Neural cell (in vitro differentiated cells): ENCODE measurements at regions not wholly inside any gene's neighbourhood (a gene's known extent, or its start where the extent isn't known, plus 50 kb on each side); places are given as distances from the start of the nearest gene placed in this dataset.

Source experiments
- H2AFZ ChIP-seq: fragments of 200-600, 300-800 bp; sonication (generic), shearing (Covaris generic); 2 replicates; pipeline ENCODE4 v1.6.0; 2014; ENCODE audit warnings: low read depth, mild to moderate bottlenecking, antibody characterized with exemption, low read length, moderate library complexity
- H3F3A ChIP-seq: fragments of 200-600 bp; shearing (Covaris generic); 2 replicates; pipeline ENCODE4 v1.6.1; 2016; ENCODE audit warnings: mild to moderate bottlenecking, moderate library complexity, mixed read lengths, antibody characterized with exemption, low read length; ENCODE audit not compliant: insufficient read depth, poor library complexity, severe bottlenecking
- H3K27ac ChIP-seq: fragments of 200-600, 300-800 bp; sonication (generic), shearing (Covaris generic); 2 replicates; pipeline ENCODE4 v1.5.1; 2014; ENCODE audit warnings: mild to moderate bottlenecking, low read length, moderate library complexity
- H3K27me3 ChIP-seq: fragments of 300-800, 200-600 bp; sonication (generic), shearing (Covaris generic); 2 replicates; pipeline ENCODE4 v1.6.0; 2014; ENCODE audit warnings: mild to moderate bottlenecking, low read depth, low read length, moderate library complexity; ENCODE audit not compliant: insufficient read depth
- H3K36me3 ChIP-seq: fragments of 300-800, 200-600 bp; sonication (generic), shearing (Covaris generic); 2 replicates; pipeline ENCODE4 v1.5.1; 2014; ENCODE audit warnings: mild to moderate bottlenecking, antibody characterized with exemption, low read length, moderate library complexity; ENCODE audit not compliant: insufficient read depth
- H3K4me2 ChIP-seq: fragments of 300-800, 200-600 bp; sonication (generic), shearing (Covaris generic); 2 replicates; pipeline ENCODE4 v1.6.0; 2014; ENCODE audit warnings: mild to moderate bottlenecking, low read length
- H3K4me3 ChIP-seq: fragments of 300-800, 200-600 bp; sonication (generic), shearing (Covaris generic); 2 replicates; pipeline ENCODE4 v1.5.1; 2014; ENCODE audit warnings: mild to moderate bottlenecking, low read length, moderate library complexity
- H3K79me2 ChIP-seq: fragments of 200-600 bp; shearing (Covaris generic); replicated peaks from 2 replicates; pipeline ENCODE4 v1.6.0; 2014; ENCODE audit warnings: mild to moderate bottlenecking, low read length, moderate library complexity; ENCODE audit not compliant: insufficient read depth
- H3K9ac ChIP-seq: fragments of 300-800, 200-600 bp; sonication (generic), shearing (Covaris generic); 2 replicates; pipeline ENCODE4 v1.6.1; 2016; ENCODE audit warnings: mild to moderate bottlenecking, low read length, mixed read lengths
- H3K9me2 ChIP-seq: fragments of 200-600 bp; shearing (Covaris generic); 2 replicates; pipeline ENCODE4 v1.6.1; 2016; ENCODE audit warnings: mild to moderate bottlenecking, low read length, mixed read lengths; ENCODE audit not compliant: insufficient read depth
- H3K9me3 ChIP-seq: fragments of 200-600, 300-800 bp; sonication (generic), shearing (Covaris generic); 2 replicates; pipeline ENCODE4 v1.6.1; 2016; ENCODE audit warnings: mild to moderate bottlenecking, mixed run types, low read length, moderate library complexity, mixed read lengths
- H4K20me1 ChIP-seq: fragments of 200-600 bp; shearing (Covaris generic); 2 replicates; pipeline ENCODE4 v1.6.1; 2016; ENCODE audit warnings: mild to moderate bottlenecking, mixed run types; ENCODE audit not compliant: insufficient read depth
- EP300 ChIP-seq: fragments of 450-650 bp; conservative IDR thresholded peaks from 2 replicates; pipeline ENCODE4 v1.6.1; 2014; ENCODE audit warnings: antibody characterized with exemption, mild to moderate bottlenecking, moderate library complexity; ENCODE audit not compliant: poor library complexity, severe bottlenecking
- EZH2 ChIP-seq: fragments of 200-600, 300-800 bp; shearing (Covaris generic), sonication (generic); IDR thresholded peaks from 2 replicates; pipeline ENCODE4 v1.6.1; 2014; ENCODE audit warnings: antibody characterized with exemption, low read length, borderline replicate concordance, mild to moderate bottlenecking; ENCODE audit not compliant: insufficient read depth, poor library complexity, severe bottlenecking
- MXI1 ChIP-seq: fragments of 450-650 bp; conservative IDR thresholded peaks from 2 replicates; pipeline ENCODE4 v1.6.1; 2014; ENCODE audit warnings: antibody characterized with exemption, mild to moderate bottlenecking; ENCODE audit not compliant: poor library complexity, severe bottlenecking
- POLR2AphosphoS5 ChIP-seq: IDR thresholded peaks from 2 replicates; pipeline ENCODE4 v1.6.1; 2012
- RAD21 ChIP-seq: fragments of 450-650 bp; conservative IDR thresholded peaks from 2 replicates; pipeline ENCODE4 v1.6.1; 2014; ENCODE audit warnings: antibody characterized with exemption, mild to moderate bottlenecking, moderate library complexity
- SMC3 ChIP-seq: fragments of 450-650 bp; conservative IDR thresholded peaks from 2 replicates; pipeline ENCODE4 v1.6.1; 2014; ENCODE audit warnings: antibody characterized with exemption, mild to moderate bottlenecking, moderate library complexity; ENCODE audit not compliant: poor library complexity
- TAF1 ChIP-seq: IDR thresholded peaks from 2 replicates; pipeline ENCODE4 v1.6.1; 2012; ENCODE audit warnings: low read depth
- TF ChIP-seq, protein P1 (sequence below): fragments of 450-650 bp; IDR thresholded peaks from 2 replicates; pipeline ENCODE4 v1.5.1; 2014; ENCODE audit warnings: antibody characterized with exemption, mild to moderate bottlenecking, moderate library complexity; ENCODE audit not compliant: poor library complexity, severe bottlenecking
- TF ChIP-seq, protein P2 (sequence below): IDR thresholded peaks from 2 replicates; pipeline ENCODE4 v1.6.1; 2012; ENCODE audit warnings: borderline replicate concordance

DNA sequence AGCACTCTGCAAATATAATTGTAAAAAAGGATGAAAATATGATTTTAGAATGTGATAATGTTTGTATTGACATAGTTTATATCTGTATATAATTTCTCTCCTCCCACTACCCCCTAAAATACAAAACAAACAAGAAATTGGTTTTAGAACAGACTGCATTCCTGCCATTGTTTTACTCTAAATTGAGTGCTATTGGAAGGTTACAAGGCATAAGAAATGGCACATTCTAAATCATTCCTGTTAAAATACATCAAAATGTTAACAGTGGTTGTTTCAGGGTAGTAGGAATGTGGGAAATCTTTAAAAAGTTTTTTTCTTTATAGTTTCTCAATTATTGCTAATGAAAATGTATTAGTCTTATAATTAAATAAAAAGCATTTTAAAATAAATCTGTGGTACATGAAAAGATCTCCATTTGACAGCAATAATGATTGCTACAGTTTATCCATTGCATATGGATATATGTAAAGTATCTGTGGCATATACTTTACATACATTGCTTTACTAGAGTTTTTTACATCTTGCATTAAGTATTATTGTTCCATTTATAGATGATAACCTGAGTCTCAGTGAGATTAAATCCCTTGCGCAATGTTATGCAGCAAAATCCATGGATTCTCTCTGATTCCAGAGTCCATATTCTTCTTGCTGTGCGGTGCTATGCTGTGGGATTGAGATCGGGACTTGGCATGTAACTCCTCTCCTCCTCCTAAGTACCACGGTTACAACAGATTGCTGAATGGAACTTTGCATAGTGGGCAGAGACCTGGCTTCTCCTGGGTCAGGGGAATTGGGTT is 319.8 kb downstream of the LMO4 start:
- Histone ChIP-seq H3K36me3 (no peaks in the 10 kb centered on the region), H3K9me2 (no peaks in the 10 kb centered on the region), H3F3A (no peaks in the 10 kb centered on the region), H3K4me3 (no peak overlapping the region), H3K79me2 (no peaks in the 10 kb centered on the region), H3K9ac (no peak overlapping the region), H3K4me2 (no peak overlapping the region), H3K9me3 (no peaks in the 10 kb centered on the region), H3K27me3 (peaks cover 13% of the 10 kb centered on the region), H2AFZ (no peak overlapping the region), H3K27ac (no peak overlapping the region), H4K20me1 (no peaks in the 10 kb centered on the region)
- TF ChIP-seq, protein P1, sequence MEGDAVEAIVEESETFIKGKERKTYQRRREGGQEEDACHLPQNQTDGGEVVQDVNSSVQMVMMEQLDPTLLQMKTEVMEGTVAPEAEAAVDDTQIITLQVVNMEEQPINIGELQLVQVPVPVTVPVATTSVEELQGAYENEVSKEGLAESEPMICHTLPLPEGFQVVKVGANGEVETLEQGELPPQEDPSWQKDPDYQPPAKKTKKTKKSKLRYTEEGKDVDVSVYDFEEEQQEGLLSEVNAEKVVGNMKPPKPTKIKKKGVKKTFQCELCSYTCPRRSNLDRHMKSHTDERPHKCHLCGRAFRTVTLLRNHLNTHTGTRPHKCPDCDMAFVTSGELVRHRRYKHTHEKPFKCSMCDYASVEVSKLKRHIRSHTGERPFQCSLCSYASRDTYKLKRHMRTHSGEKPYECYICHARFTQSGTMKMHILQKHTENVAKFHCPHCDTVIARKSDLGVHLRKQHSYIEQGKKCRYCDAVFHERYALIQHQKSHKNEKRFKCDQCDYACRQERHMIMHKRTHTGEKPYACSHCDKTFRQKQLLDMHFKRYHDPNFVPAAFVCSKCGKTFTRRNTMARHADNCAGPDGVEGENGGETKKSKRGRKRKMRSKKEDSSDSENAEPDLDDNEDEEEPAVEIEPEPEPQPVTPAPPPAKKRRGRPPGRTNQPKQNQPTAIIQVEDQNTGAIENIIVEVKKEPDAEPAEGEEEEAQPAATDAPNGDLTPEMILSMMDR = no peak
- TF ChIP-seq, protein P2, sequence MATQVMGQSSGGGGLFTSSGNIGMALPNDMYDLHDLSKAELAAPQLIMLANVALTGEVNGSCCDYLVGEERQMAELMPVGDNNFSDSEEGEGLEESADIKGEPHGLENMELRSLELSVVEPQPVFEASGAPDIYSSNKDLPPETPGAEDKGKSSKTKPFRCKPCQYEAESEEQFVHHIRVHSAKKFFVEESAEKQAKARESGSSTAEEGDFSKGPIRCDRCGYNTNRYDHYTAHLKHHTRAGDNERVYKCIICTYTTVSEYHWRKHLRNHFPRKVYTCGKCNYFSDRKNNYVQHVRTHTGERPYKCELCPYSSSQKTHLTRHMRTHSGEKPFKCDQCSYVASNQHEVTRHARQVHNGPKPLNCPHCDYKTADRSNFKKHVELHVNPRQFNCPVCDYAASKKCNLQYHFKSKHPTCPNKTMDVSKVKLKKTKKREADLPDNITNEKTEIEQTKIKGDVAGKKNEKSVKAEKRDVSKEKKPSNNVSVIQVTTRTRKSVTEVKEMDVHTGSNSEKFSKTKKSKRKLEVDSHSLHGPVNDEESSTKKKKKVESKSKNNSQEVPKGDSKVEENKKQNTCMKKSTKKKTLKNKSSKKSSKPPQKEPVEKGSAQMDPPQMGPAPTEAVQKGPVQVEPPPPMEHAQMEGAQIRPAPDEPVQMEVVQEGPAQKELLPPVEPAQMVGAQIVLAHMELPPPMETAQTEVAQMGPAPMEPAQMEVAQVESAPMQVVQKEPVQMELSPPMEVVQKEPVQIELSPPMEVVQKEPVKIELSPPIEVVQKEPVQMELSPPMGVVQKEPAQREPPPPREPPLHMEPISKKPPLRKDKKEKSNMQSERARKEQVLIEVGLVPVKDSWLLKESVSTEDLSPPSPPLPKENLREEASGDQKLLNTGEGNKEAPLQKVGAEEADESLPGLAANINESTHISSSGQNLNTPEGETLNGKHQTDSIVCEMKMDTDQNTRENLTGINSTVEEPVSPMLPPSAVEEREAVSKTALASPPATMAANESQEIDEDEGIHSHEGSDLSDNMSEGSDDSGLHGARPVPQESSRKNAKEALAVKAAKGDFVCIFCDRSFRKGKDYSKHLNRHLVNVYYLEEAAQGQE = no peak
- TF ChIP-seq TAF1 (no peak), SMC3 (no peak), MXI1 (no peak)

DNA sequence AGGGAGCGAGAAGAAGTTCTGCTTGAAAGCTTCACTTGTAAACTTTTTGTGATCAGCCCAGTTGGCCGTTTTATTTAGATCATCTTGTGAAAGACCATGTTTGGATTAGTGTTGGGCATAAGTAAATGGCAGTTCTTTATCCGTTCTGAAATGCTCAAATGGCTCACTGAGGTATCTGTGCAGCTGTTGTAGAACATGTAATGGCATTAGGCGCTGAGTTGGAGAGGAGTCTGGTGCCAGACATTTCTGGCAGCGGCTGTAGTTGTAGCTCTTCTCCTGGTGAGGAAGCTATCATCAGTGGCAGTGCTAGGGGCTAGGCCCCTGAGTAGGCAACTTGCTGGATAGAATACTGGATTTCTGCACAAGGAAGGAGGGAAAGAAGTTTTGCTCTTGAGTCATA is 321.6 kb downstream of the LMO4 start:
- no peak overlapping the region for H2AFZ ChIP-seq
- no peaks in the 10 kb centered on the region for H3K36me3 ChIP-seq

More for the DNA sequence above, 321.6 kb downstream of the LMO4 start:
- peaks cover 7% of the 10 kb centered on the region for H3K27me3 ChIP-seq
- H3K9me3 ChIP-seq = no peaks in the 10 kb centered on the region
- no peaks in the 10 kb centered on the region for H4K20me1 ChIP-seq
- no peaks in the 10 kb centered on the region for H3K9me2 ChIP-seq
- no peaks in the 10 kb centered on the region for H3F3A ChIP-seq
- TF ChIP-seq SMC3 (no peak), EP300 (no peak), TAF1 (no peak), POLR2AphosphoS5 (no peak), EZH2 (no peak), RAD21 (no peak), MXI1 (no peak)
- TF ChIP-seq, protein P2 = no peak
- TF ChIP-seq, protein P1 = no peak
- no peak overlapping the region for H3K9ac ChIP-seq
- H3K4me3 ChIP-seq = no peak overlapping the region
- no peak overlapping the region for H3K27ac ChIP-seq
- no peak overlapping the region for H3K4me2 ChIP-seq
- no peaks in the 10 kb centered on the region for H3K79me2 ChIP-seq
